ENCODE measurements at regions not wholly inside any gene's neighbourhood (a gene's known extent, or its start where the extent isn't known, plus 50 kb on each side); places are given as distances from the start of the nearest gene placed in this dataset.

GRCh38 chr2:47315475-47315874 lies 53.6 kb upstream of the EPCAM start:
- DNase-seq (ENCODE audit: extremely low read depth in 1 of 2, low read depth in 1 of 2): no peak

- no peak for DNase-seq (ENCODE audit: extremely low read depth in 1 of 2, low read depth in 1 of 2)
These were observed 55.4 kb upstream of the EPCAM start for GRCh38 chr2:47313728-47314127.

GRCh38 chr2:47313141-47313691 lies 55.9 kb upstream of the EPCAM start:
- DNase-seq (ENCODE audit: extremely low read depth in 1 of 2, low read depth in 1 of 2): no peak

GRCh38 chr2:47312491-47312850 lies 56.6 kb upstream of the EPCAM start:
- no peak for DNase-seq (ENCODE audit: extremely low read depth in 1 of 2, low read depth in 1 of 2)

- no peak for DNase-seq (ENCODE audit: extremely low read depth in 1 of 2, low read depth in 1 of 2)
These were observed 57.2 kb upstream of the EPCAM start for GRCh38 chr2:47311764-47312490.

- DNase-seq (ENCODE audit: extremely low read depth in 1 of 2, low read depth in 1 of 2): no peak
These were observed 58.1 kb upstream of the EPCAM start for GRCh38 chr2:47310801-47311560.

- no peak for DNase-seq (ENCODE audit: extremely low read depth in 1 of 2, low read depth in 1 of 2)
These were observed 58.9 kb upstream of the EPCAM start for GRCh38 chr2:47309952-47310800.

GRCh38 chr2:47309472-47309951 lies 59.6 kb upstream of the EPCAM start:
- DNase-seq (ENCODE audit: extremely low read depth in 1 of 2, low read depth in 1 of 2): no peak

GRCh38 chr2:47307066-47307465 lies 62.0 kb upstream of the EPCAM start:
- no peak for DNase-seq (ENCODE audit: extremely low read depth in 1 of 2, low read depth in 1 of 2)

- no peak for DNase-seq (ENCODE audit: extremely low read depth in 1 of 2, low read depth in 1 of 2)
These were observed 64.5 kb upstream of the EPCAM start for GRCh38 chr2:47304654-47305053.

- no peak for DNase-seq (ENCODE audit: extremely low read depth in 1 of 2, low read depth in 1 of 2)
These were observed 65.6 kb upstream of the EPCAM start for GRCh38 chr2:47303341-47304148.

GRCh38 chr2:47302308-47302707 lies 66.8 kb upstream of the EPCAM start:
- DNase-seq (ENCODE audit: extremely low read depth in 1 of 2, low read depth in 1 of 2): no peak

- DNase-seq (ENCODE audit: extremely low read depth in 1 of 2, low read depth in 1 of 2): no peak
These were observed 67.4 kb upstream of the EPCAM start for GRCh38 chr2:47301731-47302130.

GRCh38 chr2:47301277-47301618 lies 67.9 kb upstream of the EPCAM start:
- DNase-seq (ENCODE audit: extremely low read depth in 1 of 2, low read depth in 1 of 2): no peak

- DNase-seq (ENCODE audit: extremely low read depth in 1 of 2, low read depth in 1 of 2): no peak
These were observed 68.4 kb upstream of the EPCAM start for GRCh38 chr2:47300609-47301276.

- DNase-seq (ENCODE audit: extremely low read depth in 1 of 2, low read depth in 1 of 2): no peak
These were observed 69.0 kb upstream of the EPCAM start for GRCh38 chr2:47300081-47300480.

GRCh38 chr2:47299555-47299954 lies 69.6 kb upstream of the EPCAM start:
- no peak for DNase-seq (ENCODE audit: extremely low read depth in 1 of 2, low read depth in 1 of 2)

GRCh38 chr2:47298771-47299170 lies 70.3 kb upstream of the EPCAM start:
- DNase-seq (ENCODE audit: extremely low read depth in 1 of 2, low read depth in 1 of 2): no peak

- DNase-seq (ENCODE audit: extremely low read depth in 1 of 2, low read depth in 1 of 2): no peak
These were observed 71.2 kb upstream of the EPCAM start for GRCh38 chr2:47297767-47298425.
